B cell (primary cell): ENCODE measurements at regions not wholly inside any gene's neighbourhood (a gene's known extent, or its start where the extent isn't known, plus 50 kb on each side); places are given as distances from the start of the nearest gene placed in this dataset.

ENCODE experiments used
- CTCF ChIP-seq: fragments of 200-600 bp; IDR thresholded peaks from one replicate; pipeline ENCODE4 v1.8.0; 2022; ENCODE audit warnings: antibody characterized with exemption, mild to moderate bottlenecking
- EZH2 ChIP-seq: IDR thresholded peaks from 2 replicates; pipeline ENCODE4 v1.6.1; 2012; ENCODE audit warnings: borderline replicate concordance, low read depth, mild to moderate bottlenecking, moderate library complexity, low read length; ENCODE audit not compliant: insufficient read depth, poor library complexity, severe bottlenecking

- TF ChIP-seq CTCF (no peak), EZH2 (no peak)
These were observed 575.2 kb downstream of the DACH1 start for GRCh38 chr13:71291842-71292146.
